CD4-positive, alpha-beta T cell treated with Interleukin-21 for 1 hour (primary cell): ENCODE measurements at regions not wholly inside any gene's neighbourhood (a gene's known extent, or its start where the extent isn't known, plus 50 kb on each side); places are given as distances from the start of the nearest gene placed in this dataset.

Source experiments
- DNase-seq: peaks from one replicate; pipeline ENCODE4 v3.0.0-alpha.2; 2020

- DNase-seq = peak; percentile 55
These were observed 217.1 kb downstream of the PIK3R1 start for GRCh38 chr5:68432682-68433081.

- no peak for DNase-seq
These were observed 218.0 kb downstream of the PIK3R1 start for GRCh38 chr5:68433526-68433922.

- DNase-seq = peak; percentile 91
These were observed 218.6 kb downstream of the PIK3R1 start for GRCh38 chr5:68433923-68434879.

- DNase-seq = no peak
These were observed 220.1 kb downstream of the PIK3R1 start for GRCh38 chr5:68435611-68436010.

GRCh38 chr5:68436686-68437520 lies 221.3 kb downstream of the PIK3R1 start:
- no peak for DNase-seq

- no peak for DNase-seq
These were observed 223.3 kb downstream of the PIK3R1 start for GRCh38 chr5:68438876-68439275.

- no peak for DNase-seq
These were observed 224.7 kb downstream of the PIK3R1 start for GRCh38 chr5:68440245-68440644.

- DNase-seq = no peak
These were observed 225.1 kb downstream of the PIK3R1 start for GRCh38 chr5:68440651-68441050.

- DNase-seq = peak; percentile 26
These were observed 225.9 kb downstream of the PIK3R1 start for GRCh38 chr5:68441309-68442073.

GRCh38 chr5:68443091-68443490 lies 227.5 kb downstream of the PIK3R1 start:
- DNase-seq = no peak

- no peak for DNase-seq
These were observed 228.5 kb downstream of the PIK3R1 start for GRCh38 chr5:68444048-68444447.

GRCh38 chr5:68444833-68445232 lies 229.3 kb downstream of the PIK3R1 start:
- DNase-seq = no peak

- no peak for DNase-seq
These were observed 229.9 kb downstream of the PIK3R1 start for GRCh38 chr5:68445257-68446069.

GRCh38 chr5:68446070-68446357 lies 230.5 kb downstream of the PIK3R1 start:
- no peak for DNase-seq

- no peak for DNase-seq
These were observed 230.9 kb downstream of the PIK3R1 start for GRCh38 chr5:68446487-68446894.

GRCh38 chr5:68447136-68447929 lies 231.8 kb downstream of the PIK3R1 start:
- DNase-seq = no peak

GRCh38 chr5:68449380-68449779 lies 233.8 kb downstream of the PIK3R1 start:
- no peak for DNase-seq

- DNase-seq = no peak
These were observed 234.8 kb downstream of the PIK3R1 start for GRCh38 chr5:68450245-68450852.

- no peak for DNase-seq
These were observed 236.7 kb downstream of the PIK3R1 start for GRCh38 chr5:68452286-68452685.

- no peak for DNase-seq
These were observed 238.6 kb downstream of the PIK3R1 start for GRCh38 chr5:68454172-68454571.

- no peak for DNase-seq
These were observed 239.2 kb downstream of the PIK3R1 start for GRCh38 chr5:68454766-68455165.
